ENCODE measurements at regions not wholly inside any gene's neighbourhood (a gene's known extent, or its start where the extent isn't known, plus 50 kb on each side); places are given as distances from the start of the nearest gene placed in this dataset.

DNA sequence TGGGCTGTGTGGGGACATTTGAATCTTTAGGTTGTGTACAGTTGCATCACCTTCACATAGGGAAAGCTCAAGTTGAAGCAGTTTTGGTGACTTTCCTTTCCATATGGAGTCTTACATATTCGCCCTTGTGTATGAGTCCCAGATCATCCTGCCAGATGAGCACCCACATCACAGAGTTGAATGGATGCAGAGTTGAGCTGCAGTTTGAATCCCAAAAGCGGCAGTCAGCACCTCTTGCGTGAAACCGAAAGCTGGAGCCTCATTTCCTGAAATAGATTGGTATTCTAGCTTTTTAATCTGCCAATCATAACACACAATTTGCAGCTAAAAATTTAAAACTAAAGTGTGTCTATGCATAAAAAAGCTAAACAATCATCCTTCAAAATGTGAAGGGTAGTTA lies 162.9 kb upstream of the DIPK2B start:
- TF ChIP-seq, protein P1, sequence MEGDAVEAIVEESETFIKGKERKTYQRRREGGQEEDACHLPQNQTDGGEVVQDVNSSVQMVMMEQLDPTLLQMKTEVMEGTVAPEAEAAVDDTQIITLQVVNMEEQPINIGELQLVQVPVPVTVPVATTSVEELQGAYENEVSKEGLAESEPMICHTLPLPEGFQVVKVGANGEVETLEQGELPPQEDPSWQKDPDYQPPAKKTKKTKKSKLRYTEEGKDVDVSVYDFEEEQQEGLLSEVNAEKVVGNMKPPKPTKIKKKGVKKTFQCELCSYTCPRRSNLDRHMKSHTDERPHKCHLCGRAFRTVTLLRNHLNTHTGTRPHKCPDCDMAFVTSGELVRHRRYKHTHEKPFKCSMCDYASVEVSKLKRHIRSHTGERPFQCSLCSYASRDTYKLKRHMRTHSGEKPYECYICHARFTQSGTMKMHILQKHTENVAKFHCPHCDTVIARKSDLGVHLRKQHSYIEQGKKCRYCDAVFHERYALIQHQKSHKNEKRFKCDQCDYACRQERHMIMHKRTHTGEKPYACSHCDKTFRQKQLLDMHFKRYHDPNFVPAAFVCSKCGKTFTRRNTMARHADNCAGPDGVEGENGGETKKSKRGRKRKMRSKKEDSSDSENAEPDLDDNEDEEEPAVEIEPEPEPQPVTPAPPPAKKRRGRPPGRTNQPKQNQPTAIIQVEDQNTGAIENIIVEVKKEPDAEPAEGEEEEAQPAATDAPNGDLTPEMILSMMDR (IDR thresholded peaks at IDR 0.05) = no peak
- TF ChIP-seq EZH2 (IDR thresholded peaks at IDR 0.05) = no peak

Measured in neural progenitor cell (in vitro differentiated cells).